Neural cell (in vitro differentiated cells): ENCODE measurements at regions not wholly inside any gene's neighbourhood (a gene's known extent, or its start where the extent isn't known, plus 50 kb on each side); places are given as distances from the start of the nearest gene placed in this dataset.

Source experiments
- CTCF ChIP-seq: fragments of 450-650 bp; IDR thresholded peaks from 2 replicates; pipeline ENCODE4 v1.5.1; 2014; ENCODE audit warnings: antibody characterized with exemption, mild to moderate bottlenecking, moderate library complexity; ENCODE audit not compliant: poor library complexity, severe bottlenecking
- EP300 ChIP-seq: fragments of 450-650 bp; conservative IDR thresholded peaks from 2 replicates; pipeline ENCODE4 v1.6.1; 2014; ENCODE audit warnings: antibody characterized with exemption, mild to moderate bottlenecking, moderate library complexity; ENCODE audit not compliant: poor library complexity, severe bottlenecking
- MXI1 ChIP-seq: fragments of 450-650 bp; conservative IDR thresholded peaks from 2 replicates; pipeline ENCODE4 v1.6.1; 2014; ENCODE audit warnings: antibody characterized with exemption, mild to moderate bottlenecking; ENCODE audit not compliant: poor library complexity, severe bottlenecking
- POLR2AphosphoS5 ChIP-seq: IDR thresholded peaks from 2 replicates; pipeline ENCODE4 v1.6.1; 2012
- TF ChIP-seq, protein P1 (sequence below): IDR thresholded peaks from 2 replicates; pipeline ENCODE4 v1.6.1; 2012; ENCODE audit warnings: borderline replicate concordance

DNA sequence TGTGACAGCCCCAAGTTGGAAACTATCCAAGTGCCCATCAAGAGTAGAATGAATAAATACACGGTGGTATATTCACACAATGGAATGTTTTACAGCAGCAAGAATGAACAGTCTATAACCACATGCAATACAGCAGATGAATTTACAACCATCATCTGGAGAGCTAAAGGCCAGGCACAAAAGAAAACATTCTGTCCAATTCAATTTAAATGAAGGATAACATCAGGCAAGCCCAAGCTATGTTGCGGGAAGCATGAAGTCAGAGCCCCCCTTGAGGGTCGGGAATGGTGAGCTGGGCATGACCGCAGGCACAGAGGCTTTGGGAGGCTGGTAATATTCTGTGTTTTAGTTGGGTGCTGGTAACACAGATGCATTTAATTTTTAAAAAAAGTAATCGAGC, 76.0 kb downstream of the SYNE3 start:
- no peak for TF ChIP-seq CTCF
- TF ChIP-seq EP300 = no peak
- TF ChIP-seq POLR2AphosphoS5 = no peak
- no peak for TF ChIP-seq MXI1
- TF ChIP-seq, protein P1, sequence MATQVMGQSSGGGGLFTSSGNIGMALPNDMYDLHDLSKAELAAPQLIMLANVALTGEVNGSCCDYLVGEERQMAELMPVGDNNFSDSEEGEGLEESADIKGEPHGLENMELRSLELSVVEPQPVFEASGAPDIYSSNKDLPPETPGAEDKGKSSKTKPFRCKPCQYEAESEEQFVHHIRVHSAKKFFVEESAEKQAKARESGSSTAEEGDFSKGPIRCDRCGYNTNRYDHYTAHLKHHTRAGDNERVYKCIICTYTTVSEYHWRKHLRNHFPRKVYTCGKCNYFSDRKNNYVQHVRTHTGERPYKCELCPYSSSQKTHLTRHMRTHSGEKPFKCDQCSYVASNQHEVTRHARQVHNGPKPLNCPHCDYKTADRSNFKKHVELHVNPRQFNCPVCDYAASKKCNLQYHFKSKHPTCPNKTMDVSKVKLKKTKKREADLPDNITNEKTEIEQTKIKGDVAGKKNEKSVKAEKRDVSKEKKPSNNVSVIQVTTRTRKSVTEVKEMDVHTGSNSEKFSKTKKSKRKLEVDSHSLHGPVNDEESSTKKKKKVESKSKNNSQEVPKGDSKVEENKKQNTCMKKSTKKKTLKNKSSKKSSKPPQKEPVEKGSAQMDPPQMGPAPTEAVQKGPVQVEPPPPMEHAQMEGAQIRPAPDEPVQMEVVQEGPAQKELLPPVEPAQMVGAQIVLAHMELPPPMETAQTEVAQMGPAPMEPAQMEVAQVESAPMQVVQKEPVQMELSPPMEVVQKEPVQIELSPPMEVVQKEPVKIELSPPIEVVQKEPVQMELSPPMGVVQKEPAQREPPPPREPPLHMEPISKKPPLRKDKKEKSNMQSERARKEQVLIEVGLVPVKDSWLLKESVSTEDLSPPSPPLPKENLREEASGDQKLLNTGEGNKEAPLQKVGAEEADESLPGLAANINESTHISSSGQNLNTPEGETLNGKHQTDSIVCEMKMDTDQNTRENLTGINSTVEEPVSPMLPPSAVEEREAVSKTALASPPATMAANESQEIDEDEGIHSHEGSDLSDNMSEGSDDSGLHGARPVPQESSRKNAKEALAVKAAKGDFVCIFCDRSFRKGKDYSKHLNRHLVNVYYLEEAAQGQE = no peak
